ENCODE measurements at regions not wholly inside any gene's neighbourhood (a gene's known extent, or its start where the extent isn't known, plus 50 kb on each side); places are given as distances from the start of the nearest gene placed in this dataset.
"Not testable (repeated sequence)": the region's sequence is repeated elsewhere in the genome, so short reads cannot be mapped to it uniquely, and the experiment has no call there.

GRCh38 chr6:11885159-11885558 is 106.6 kb upstream of the ADTRP start:
- TF ChIP-seq CTCF (IDR thresholded peaks at IDR 0.05) (no peak), EZH2 (IDR thresholded peaks at IDR 0.05; ENCODE audit: borderline replicate concordance, insufficient read depth, low read depth, low read length, poor library complexity, severe bottlenecking) (no peak)
- Histone ChIP-seq H2AFZ (ENCODE audit: insufficient read depth, low read depth, low read length, poor library complexity, severe bottlenecking) (no peak overlapping the region), H3K9ac (ENCODE audit: low read length) (no peak overlapping the region), H4K20me1 (ENCODE audit: control insufficient read depth, insufficient read depth, low read length, poor library complexity, severe bottlenecking) (no peaks in the 10 kb centered on the region), H3K4me3 (ENCODE audit: control extremely low read depth in 1 of 5, extremely low read depth in 1 of 5, insufficient read depth in 1 of 5, low read depth in 2 of 5, low read length in 4 of 5) (no peak overlapping the region), H3K36me3 (replicated peaks in 1 of 2; ENCODE audit: control extremely low read depth in 1 of 2, control insufficient read depth in 1 of 2, extremely low read depth in 1 of 2, insufficient read depth in 2 of 2, low read length in 1 of 2) (no peaks in the 10 kb centered on the region), H3K4me1 (ENCODE audit: control insufficient read depth in 2 of 2, insufficient read depth in 2 of 2, low read length in 2 of 2) (no peaks in the 10 kb centered on the region), H3K27me3 (replicated peaks in 1 of 4; ENCODE audit: control extremely low read depth in 1 of 4, control insufficient read depth in 3 of 4, insufficient read depth in 4 of 4, low read length in 3 of 4) (no peaks in the 10 kb centered on the region), H3K27ac (ENCODE audit: low read length in 2 of 2) (no peak overlapping the region), H3K9me3 (ENCODE audit: control extremely low read depth in 1 of 3, control insufficient read depth in 2 of 3, insufficient read depth in 1 of 3, low read length in 2 of 3) (no peaks in the 10 kb centered on the region), H3K4me2 (replicated peaks; ENCODE audit: low read depth, low read length, poor library complexity, severe bottlenecking) (no peak overlapping the region), H3K79me2 (ENCODE audit: control insufficient read depth, insufficient read depth, low read length) (no peaks in the 10 kb centered on the region)
- no peak for DNase-seq
- Mint-ChIP-seq H3K27me3 (peaks cover 14% of the 10 kb centered on the region), H3K4me1 (no peaks in the 10 kb centered on the region), H3K27ac (no peak overlapping the region), H3K9me3 (ENCODE audit: insufficient read depth) (peaks cover 3% of the 10 kb centered on the region), H3K4me3 (no peak overlapping the region)
- POLR2A ChIA-PET = no interaction called here
- intact Hi-C loops (cut with micrococcal nuclease) = no loop called here
- WGBS (ENCODE audit: insufficient coverage) = 83% methylated on average over 1 of the region's 1 CpG
- no peak for ATAC-seq (ENCODE audit: low read depth)
- CTCF ChIA-PET = no interaction called here

GRCh38 chr6:11883471-11883870 is 104.9 kb upstream of the ADTRP start:
- H3K4me1 ChIP-seq (ENCODE audit: control insufficient read depth in 2 of 2, insufficient read depth in 2 of 2, low read length in 2 of 2); H3K27me3 ChIP-seq (replicated peaks in 1 of 4; ENCODE audit: control extremely low read depth in 1 of 4, control insufficient read depth in 3 of 4, insufficient read depth in 4 of 4, low read length in 3 of 4); H3K4me1 Mint-ChIP-seq; H2AFZ ChIP-seq (ENCODE audit: insufficient read depth, low read depth, low read length, poor library complexity, severe bottlenecking); H3K9me3 Mint-ChIP-seq (ENCODE audit: insufficient read depth); POLR2A ChIA-PET; DNase-seq; intact Hi-C loops (cut with micrococcal nuclease); H3K36me3 ChIP-seq (replicated peaks in 1 of 2; ENCODE audit: control extremely low read depth in 1 of 2, control insufficient read depth in 1 of 2, extremely low read depth in 1 of 2, insufficient read depth in 2 of 2, low read length in 1 of 2); H3K4me2 ChIP-seq (replicated peaks; ENCODE audit: low read depth, low read length, poor library complexity, severe bottlenecking); H3K4me3 Mint-ChIP-seq; H3K9me3 ChIP-seq (ENCODE audit: control extremely low read depth in 1 of 3, control insufficient read depth in 2 of 3, insufficient read depth in 1 of 3, low read length in 2 of 3); H3K79me2 ChIP-seq (ENCODE audit: control insufficient read depth, insufficient read depth, low read length); H4K20me1 ChIP-seq (ENCODE audit: control insufficient read depth, insufficient read depth, low read length, poor library complexity, severe bottlenecking); H3K9ac ChIP-seq (ENCODE audit: low read length); H3K4me3 ChIP-seq (ENCODE audit: control extremely low read depth in 1 of 5, extremely low read depth in 1 of 5, insufficient read depth in 1 of 5, low read depth in 2 of 5, low read length in 4 of 5); H3K27ac ChIP-seq (ENCODE audit: low read length in 2 of 2); ATAC-seq (ENCODE audit: low read depth); CTCF ChIA-PET; H3K27ac Mint-ChIP-seq: not testable (repeated sequence)
- no CpG with 5 or more reads among the region's 2 CpGs for WGBS (ENCODE audit: insufficient coverage)
- peaks cover 18% of the 10 kb centered on the region for H3K27me3 Mint-ChIP-seq

GRCh38 chr6:11880156-11880555 is 101.6 kb upstream of the ADTRP start:
- CTCF ChIA-PET; H3K36me3 ChIP-seq (replicated peaks in 1 of 2; ENCODE audit: control extremely low read depth in 1 of 2, control insufficient read depth in 1 of 2, extremely low read depth in 1 of 2, insufficient read depth in 2 of 2, low read length in 1 of 2); H3K9me3 ChIP-seq (ENCODE audit: control extremely low read depth in 1 of 3, control insufficient read depth in 2 of 3, insufficient read depth in 1 of 3, low read length in 2 of 3); H3K4me1 ChIP-seq (ENCODE audit: control insufficient read depth in 2 of 2, insufficient read depth in 2 of 2, low read length in 2 of 2); H3K9me3 Mint-ChIP-seq (ENCODE audit: insufficient read depth); POLR2A ChIA-PET; H3K27ac ChIP-seq (ENCODE audit: low read length in 2 of 2); H3K79me2 ChIP-seq (ENCODE audit: control insufficient read depth, insufficient read depth, low read length); H3K4me2 ChIP-seq (replicated peaks; ENCODE audit: low read depth, low read length, poor library complexity, severe bottlenecking); H3K9ac ChIP-seq (ENCODE audit: low read length); H3K27ac Mint-ChIP-seq; H3K4me3 ChIP-seq (ENCODE audit: control extremely low read depth in 1 of 5, extremely low read depth in 1 of 5, insufficient read depth in 1 of 5, low read depth in 2 of 5, low read length in 4 of 5); H2AFZ ChIP-seq (ENCODE audit: insufficient read depth, low read depth, low read length, poor library complexity, severe bottlenecking); H4K20me1 ChIP-seq (ENCODE audit: control insufficient read depth, insufficient read depth, low read length, poor library complexity, severe bottlenecking); DNase-seq; intact Hi-C loops (cut with micrococcal nuclease); H3K27me3 ChIP-seq (replicated peaks in 1 of 4; ENCODE audit: control extremely low read depth in 1 of 4, control insufficient read depth in 3 of 4, insufficient read depth in 4 of 4, low read length in 3 of 4); ATAC-seq (ENCODE audit: low read depth); H3K4me3 Mint-ChIP-seq: not testable (repeated sequence)
- no CpG with 5 or more reads among the region's 4 CpGs for WGBS (ENCODE audit: insufficient coverage)
- Mint-ChIP-seq H3K4me1 (peaks cover 23% of the 10 kb centered on the region), H3K27me3 (peaks cover 15% of the 10 kb centered on the region)
